AG04450 (cell line): ENCODE measurements at regions not wholly inside any gene's neighbourhood (a gene's known extent, or its start where the extent isn't known, plus 50 kb on each side); places are given as distances from the start of the nearest gene placed in this dataset.
"Not testable (repeated sequence)": the region's sequence is repeated elsewhere in the genome, so short reads cannot be mapped to it uniquely, and the experiment has no call there.

Source experiments
- CTCF ChIA-PET: fragments of 300-600, 350-600 bp; formaldehyde crosslinking; extraction: SDS; loops from one replicate; lab custom pipeline; 2022; ENCODE audit warnings: antibody characterized with exemption, inconsistent platforms; lab: Charles Lee
- POLR2A ChIA-PET: fragments of 350-600 bp; formaldehyde crosslinking; extraction: SDS; loops from one replicate; lab custom pipeline; 2021; ENCODE audit warnings: antibody characterized with exemption, inconsistent platforms; lab: Yijun Ruan, JAX
- DNase-seq: peaks from one replicate; pipeline ENCODE4 v3.0.0-alpha.2; 2011; ENCODE audit warnings: low read depth, low spot score
- H3K27ac ChIP-seq: one replicate; pipeline ENCODE4 v1.5.1; 2012; ENCODE audit warnings: low read depth, low read length, control low read depth
- H3K27me3 ChIP-seq: one replicate; pipeline ENCODE4 v1.6.0; 2012; ENCODE audit warnings: low read length; ENCODE audit not compliant: control insufficient read depth, insufficient read depth
- H3K4me3 ChIP-seq: 2 replicates; pipeline ENCODE4 v1.5.1; 2011; ENCODE audit warnings: mild to moderate bottlenecking, low read depth, low read length, control low read depth
- H3K9me3 ChIP-seq: 2 replicates; pipeline ENCODE4 v1.5.1; 2012; ENCODE audit warnings: low read length; ENCODE audit not compliant: control insufficient read depth, insufficient read depth
- TF ChIP-seq, protein P1 (sequence below): IDR thresholded peaks from 2 replicates; pipeline ENCODE4 v1.5.1; 2011; ENCODE audit warnings: low read depth, low read length, control low read depth, inconsistent platforms

- no peak for DNase-seq
- ChIA-PET POLR2A (no interaction called here), CTCF (no interaction called here)
- Histone ChIP-seq H3K4me3 (no peak overlapping the region), H3K27ac (no peak overlapping the region), H3K27me3 (no peaks in the 10 kb centered on the region), H3K9me3 (peaks cover 8% of the 10 kb centered on the region; the same call in 1 of the 2 replicates)
- TF ChIP-seq, protein P1, sequence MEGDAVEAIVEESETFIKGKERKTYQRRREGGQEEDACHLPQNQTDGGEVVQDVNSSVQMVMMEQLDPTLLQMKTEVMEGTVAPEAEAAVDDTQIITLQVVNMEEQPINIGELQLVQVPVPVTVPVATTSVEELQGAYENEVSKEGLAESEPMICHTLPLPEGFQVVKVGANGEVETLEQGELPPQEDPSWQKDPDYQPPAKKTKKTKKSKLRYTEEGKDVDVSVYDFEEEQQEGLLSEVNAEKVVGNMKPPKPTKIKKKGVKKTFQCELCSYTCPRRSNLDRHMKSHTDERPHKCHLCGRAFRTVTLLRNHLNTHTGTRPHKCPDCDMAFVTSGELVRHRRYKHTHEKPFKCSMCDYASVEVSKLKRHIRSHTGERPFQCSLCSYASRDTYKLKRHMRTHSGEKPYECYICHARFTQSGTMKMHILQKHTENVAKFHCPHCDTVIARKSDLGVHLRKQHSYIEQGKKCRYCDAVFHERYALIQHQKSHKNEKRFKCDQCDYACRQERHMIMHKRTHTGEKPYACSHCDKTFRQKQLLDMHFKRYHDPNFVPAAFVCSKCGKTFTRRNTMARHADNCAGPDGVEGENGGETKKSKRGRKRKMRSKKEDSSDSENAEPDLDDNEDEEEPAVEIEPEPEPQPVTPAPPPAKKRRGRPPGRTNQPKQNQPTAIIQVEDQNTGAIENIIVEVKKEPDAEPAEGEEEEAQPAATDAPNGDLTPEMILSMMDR, result no peak
Observed at GRCh38 chr11:101241160-101241795, 111.7 kb upstream of the PGR start.

GRCh38 chr11:101231207-101231834 is 101.7 kb upstream of the PGR start:
- H3K27ac ChIP-seq, DNase-seq, H3K9me3 ChIP-seq, H3K27me3 ChIP-seq, CTCF ChIA-PET, POLR2A ChIA-PET, H3K4me3 ChIP-seq: not testable (repeated sequence)

DNA sequence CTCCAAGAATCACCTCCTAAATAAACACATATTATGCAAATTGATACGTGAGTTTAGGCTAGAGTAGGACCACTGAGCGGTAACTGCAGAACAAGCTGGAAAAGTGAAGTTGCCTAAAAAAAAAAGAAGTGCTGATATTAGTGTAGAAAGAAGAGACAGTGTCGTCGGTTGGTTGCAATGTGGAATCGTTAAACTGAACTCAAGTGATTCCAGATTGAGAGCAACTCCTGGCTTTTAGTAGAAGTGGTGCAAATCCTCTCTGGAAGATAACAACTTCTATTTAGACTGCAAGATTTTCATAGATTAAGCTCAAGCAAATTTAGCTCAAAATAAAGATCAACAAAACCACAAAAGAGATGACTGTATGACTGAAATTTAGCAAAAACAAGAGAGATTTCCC is 97.0 kb upstream of the PGR start:
- ChIA-PET POLR2A (no interaction called here), CTCF (no interaction called here)
- DNase-seq, result no peak
- no peaks in the 10 kb centered on the region for H3K27me3 ChIP-seq
- H3K9me3 ChIP-seq, result peaks cover 16% of the 10 kb centered on the region
- TF ChIP-seq, protein P1, result no peak
- no peak overlapping the region for H3K27ac ChIP-seq
- no peak overlapping the region for H3K4me3 ChIP-seq

DNA sequence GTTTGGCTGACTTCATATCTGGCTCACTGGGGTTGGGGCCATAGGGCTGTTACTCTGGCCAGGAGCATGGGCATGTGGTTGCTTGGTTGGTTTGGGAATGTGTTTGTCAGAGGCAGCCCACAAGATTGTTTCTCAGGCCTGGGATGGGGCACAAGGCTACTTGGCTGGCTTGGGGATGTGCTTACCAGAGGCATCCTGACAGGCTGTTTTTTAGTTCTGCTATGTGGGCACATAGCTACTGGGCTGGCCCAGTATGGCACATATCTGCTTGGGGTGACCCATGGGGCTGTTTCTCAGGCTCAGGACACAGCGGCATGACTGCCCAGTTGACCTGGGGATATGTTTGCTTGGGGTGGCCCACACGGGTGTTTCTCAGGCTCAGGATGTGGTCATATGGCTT is 94.6 kb upstream of the PGR start:
- H3K9me3 ChIP-seq, result peaks cover 10% of the 10 kb centered on the region; the same call in 1 of the 2 replicates
- no peak overlapping the region for H3K27ac ChIP-seq
- H3K27me3 ChIP-seq, result no peaks in the 10 kb centered on the region
- ChIA-PET POLR2A (no interaction called here), CTCF (no interaction called here)
- DNase-seq, result no peak
- TF ChIP-seq, protein P1, result no peak
- H3K4me3 ChIP-seq, result no peak overlapping the region

- H3K27me3 ChIP-seq, H3K27ac ChIP-seq, H3K9me3 ChIP-seq, H3K4me3 ChIP-seq, POLR2A ChIA-PET, CTCF ChIA-PET, DNase-seq: not testable (repeated sequence)
Observed at GRCh38 chr11:101218091-101218490, 88.5 kb upstream of the PGR start.

DNA sequence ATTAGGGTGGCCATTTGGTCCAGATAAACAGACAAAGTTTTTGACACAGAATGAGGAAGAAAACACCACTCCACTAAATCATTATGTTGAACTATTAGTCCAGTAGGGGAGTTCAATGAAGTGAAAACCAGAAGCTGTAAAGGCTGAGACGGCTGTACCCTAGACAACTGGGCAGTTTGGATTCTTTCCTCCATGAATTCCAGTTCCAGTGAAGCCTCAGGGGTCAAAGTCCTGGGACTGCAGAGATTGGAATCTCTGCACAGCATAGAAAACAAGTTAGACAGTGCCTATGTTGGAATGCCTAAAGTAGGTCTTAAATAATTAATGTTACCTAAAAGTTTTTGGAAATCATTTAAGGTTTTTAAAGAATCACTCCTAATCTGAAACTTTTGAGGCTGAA is 86.5 kb upstream of the PGR start:
- CTCF ChIA-PET, H3K27ac ChIP-seq, H3K9me3 ChIP-seq, POLR2A ChIA-PET, DNase-seq, H3K27me3 ChIP-seq, H3K4me3 ChIP-seq: not testable (repeated sequence)
